ENCODE measurements at regions not wholly inside any gene's neighbourhood (a gene's known extent, or its start where the extent isn't known, plus 50 kb on each side); places are given as distances from the start of the nearest gene placed in this dataset.
"Not testable (repeated sequence)": the region's sequence is repeated elsewhere in the genome, so short reads cannot be mapped to it uniquely, and the experiment has no call there.

DNA sequence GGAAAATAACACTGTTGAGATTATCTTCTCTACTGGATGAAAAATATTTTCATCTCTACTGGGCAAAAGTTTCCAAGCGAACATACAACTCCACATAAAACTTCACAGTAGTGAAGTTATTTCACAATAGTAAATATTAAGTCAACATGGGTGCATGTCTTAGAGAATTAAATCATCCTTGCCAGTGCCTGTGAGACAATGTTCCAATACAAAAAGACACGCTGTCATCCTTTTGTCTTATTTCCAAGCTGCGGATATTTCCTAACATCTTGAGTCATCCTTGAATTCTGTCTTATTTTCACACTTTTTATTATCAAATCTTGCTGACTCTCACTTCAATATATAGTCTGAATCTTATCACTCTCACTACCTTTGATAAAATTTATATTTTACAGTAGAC lies 142.9 kb upstream of the KITLG start:
- H3K4me3 ChIP-seq (ENCODE audit: insufficient read depth, low read depth, low read length), result no peak overlapping the region
- 93% methylated on average over 2 of the region's 3 CpGs for WGBS, 2 experiments
- no peak overlapping the region for H3K27ac ChIP-seq (ENCODE audit: insufficient read depth, low read depth, low read length, poor library complexity, severe bottlenecking)
- no peaks in the 10 kb centered on the region for H3K27me3 ChIP-seq (ENCODE audit: control insufficient read depth, insufficient read depth, low read length, poor library complexity, severe bottlenecking)
- no peaks in the 10 kb centered on the region for H3K36me3 ChIP-seq (ENCODE audit: control insufficient read depth, insufficient read depth, low read length)
- H3K9me3 ChIP-seq (ENCODE audit: control insufficient read depth, low read length), result no peaks in the 10 kb centered on the region
- no peaks in the 10 kb centered on the region for H3K4me1 ChIP-seq (ENCODE audit: control insufficient read depth, insufficient read depth, low read length)

DNA sequence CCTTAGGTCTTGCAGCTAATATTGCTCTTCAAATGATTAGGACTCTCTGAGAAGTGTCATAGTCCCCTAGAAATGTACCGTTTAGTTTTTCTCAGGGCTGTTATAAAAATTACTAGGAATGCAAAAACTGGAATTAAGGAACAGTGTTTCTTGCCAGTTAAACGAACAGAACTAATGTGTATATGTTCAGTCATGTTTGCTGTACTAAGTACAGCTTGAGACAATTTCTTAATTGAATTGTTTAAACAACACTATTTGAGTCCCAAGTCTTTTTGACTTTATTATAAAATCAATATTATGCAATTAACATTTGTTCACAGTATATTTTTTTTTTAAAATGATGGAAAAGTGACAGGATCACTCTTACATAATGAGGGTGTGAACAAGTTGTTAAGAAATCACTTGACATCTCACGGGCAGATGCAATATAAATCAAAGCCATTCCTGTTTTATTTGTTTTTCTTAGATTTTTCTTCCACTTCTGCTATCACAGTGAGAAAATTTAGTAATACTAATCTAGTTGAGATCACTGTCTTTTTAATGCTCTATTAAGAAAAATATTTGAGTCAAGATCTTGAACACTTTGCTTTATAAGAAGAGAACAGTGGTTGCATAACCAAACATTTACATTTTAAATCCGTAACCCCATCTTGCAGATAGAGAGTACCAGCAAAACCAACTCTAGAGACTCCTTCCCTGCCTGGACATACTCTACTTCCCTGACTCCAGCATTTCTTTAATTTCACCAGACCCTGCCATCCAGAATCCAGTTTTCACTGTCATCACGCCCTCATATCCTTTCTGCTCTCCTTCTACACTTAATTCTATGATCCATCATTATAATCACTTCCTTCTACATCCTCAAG lies 140.7 kb upstream of the KITLG start:
- H3K4me1 ChIP-seq (ENCODE audit: control insufficient read depth, insufficient read depth, low read length), result no peaks in the 10 kb centered on the region
- 90 to 95% methylated on average over 4 to 5 of the region's 5 CpGs for WGBS, 2 experiments
- H3K27me3 ChIP-seq (ENCODE audit: control insufficient read depth, insufficient read depth, low read length, poor library complexity, severe bottlenecking), result no peaks in the 10 kb centered on the region

DNA sequence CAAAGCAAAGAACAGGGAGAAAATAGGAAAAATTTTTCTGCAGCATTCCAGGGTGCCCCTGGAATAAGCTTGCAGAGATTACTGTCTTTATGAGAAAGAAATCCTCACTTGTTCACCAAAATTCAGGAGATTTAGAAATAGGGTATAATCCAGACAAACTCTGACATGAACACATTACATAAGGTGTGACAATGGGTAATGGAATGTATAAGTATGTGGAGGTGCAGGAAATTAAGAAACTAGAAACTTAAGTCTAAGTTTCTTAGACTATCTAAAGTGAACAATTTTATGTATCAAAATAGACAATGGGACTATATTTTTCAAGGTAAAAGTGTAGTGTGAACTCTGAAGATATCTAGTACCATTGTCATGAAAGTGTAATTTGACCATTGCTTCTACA lies 140.0 kb upstream of the KITLG start:
- Histone ChIP-seq H3K27me3 (ENCODE audit: control insufficient read depth, insufficient read depth, low read length, poor library complexity, severe bottlenecking) (no peaks in the 10 kb centered on the region), H3K9me3 (ENCODE audit: control insufficient read depth, low read length) (no peaks in the 10 kb centered on the region), H3K36me3 (ENCODE audit: control insufficient read depth, insufficient read depth, low read length) (no peaks in the 10 kb centered on the region), H3K27ac (ENCODE audit: insufficient read depth, low read depth, low read length, poor library complexity, severe bottlenecking) (no peak overlapping the region), H3K4me1 (ENCODE audit: control insufficient read depth, insufficient read depth, low read length) (no peaks in the 10 kb centered on the region), H3K4me3 (ENCODE audit: insufficient read depth, low read depth, low read length) (no peak overlapping the region)

More for the DNA sequence above, 140.7 kb upstream of the KITLG start:
- H3K27ac ChIP-seq (ENCODE audit: insufficient read depth, low read depth, low read length, poor library complexity, severe bottlenecking), result no peak overlapping the region
- H3K36me3 ChIP-seq (ENCODE audit: control insufficient read depth, insufficient read depth, low read length), result no peaks in the 10 kb centered on the region
- H3K4me3 ChIP-seq (ENCODE audit: insufficient read depth, low read depth, low read length), result no peak overlapping the region
- no peaks in the 10 kb centered on the region for H3K9me3 ChIP-seq (ENCODE audit: control insufficient read depth, low read length)

DNA sequence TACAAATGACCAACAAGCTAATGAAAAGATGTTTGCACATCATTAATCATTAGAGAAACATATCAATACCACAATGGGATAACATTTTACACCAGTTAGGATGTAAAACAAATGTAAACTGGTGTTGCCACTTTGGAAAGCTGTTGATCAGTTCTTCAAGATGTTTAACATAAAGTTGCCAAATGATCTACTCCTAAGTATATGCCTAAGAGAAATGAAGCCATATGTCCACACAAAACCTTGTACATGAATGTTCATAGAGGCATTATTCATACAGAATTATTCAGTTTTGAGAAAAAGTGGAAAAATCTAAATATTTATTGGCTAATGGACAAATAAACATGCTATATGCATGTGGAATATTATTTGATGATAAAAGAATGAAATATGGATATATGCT lies 136.9 kb upstream of the KITLG start:
- Histone ChIP-seq H3K4me1 (ENCODE audit: control insufficient read depth, insufficient read depth, low read length) (no peaks in the 10 kb centered on the region), H3K4me3 (ENCODE audit: insufficient read depth, low read depth, low read length) (no peak overlapping the region), H3K27ac (ENCODE audit: insufficient read depth, low read depth, low read length, poor library complexity, severe bottlenecking) (no peak overlapping the region), H3K36me3 (ENCODE audit: control insufficient read depth, insufficient read depth, low read length) (no peaks in the 10 kb centered on the region), H3K9me3 (ENCODE audit: control insufficient read depth, low read length) (no peaks in the 10 kb centered on the region), H3K27me3 (ENCODE audit: control insufficient read depth, insufficient read depth, low read length, poor library complexity, severe bottlenecking) (no peaks in the 10 kb centered on the region)

DNA sequence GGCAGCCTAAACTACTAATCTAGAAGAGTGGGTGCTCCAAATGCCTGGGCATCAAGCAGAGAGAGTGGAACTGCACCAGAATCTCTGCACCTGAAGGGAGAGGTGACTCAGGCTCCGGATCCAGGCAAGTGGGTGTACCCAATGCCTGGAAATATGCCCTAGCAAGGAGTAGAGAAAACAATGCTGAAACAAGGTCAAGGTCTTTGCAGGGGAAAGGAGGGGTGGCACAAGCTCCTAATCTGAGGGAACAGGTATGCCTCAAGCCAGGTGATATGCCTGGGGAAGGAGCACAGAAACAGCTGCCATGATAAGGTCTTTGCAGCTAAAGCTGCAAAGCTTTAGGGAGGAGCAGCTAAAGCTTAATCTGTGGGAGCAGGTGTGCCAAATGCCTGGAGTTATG lies 136.0 kb upstream of the KITLG start:
- Histone ChIP-seq H3K27me3 (ENCODE audit: control insufficient read depth, insufficient read depth, low read length, poor library complexity, severe bottlenecking) (no peaks in the 10 kb centered on the region), H3K36me3 (ENCODE audit: control insufficient read depth, insufficient read depth, low read length) (no peaks in the 10 kb centered on the region), H3K4me3 (ENCODE audit: insufficient read depth, low read depth, low read length) (no peak overlapping the region), H3K4me1 (ENCODE audit: control insufficient read depth, insufficient read depth, low read length) (no peaks in the 10 kb centered on the region), H3K9me3 (ENCODE audit: control insufficient read depth, low read length) (no peaks in the 10 kb centered on the region), H3K27ac (ENCODE audit: insufficient read depth, low read depth, low read length, poor library complexity, severe bottlenecking) (no peak overlapping the region)
- WGBS, 2 experiments, result 88 to 94% methylated on average over 1 of the region's 1 CpG

DNA sequence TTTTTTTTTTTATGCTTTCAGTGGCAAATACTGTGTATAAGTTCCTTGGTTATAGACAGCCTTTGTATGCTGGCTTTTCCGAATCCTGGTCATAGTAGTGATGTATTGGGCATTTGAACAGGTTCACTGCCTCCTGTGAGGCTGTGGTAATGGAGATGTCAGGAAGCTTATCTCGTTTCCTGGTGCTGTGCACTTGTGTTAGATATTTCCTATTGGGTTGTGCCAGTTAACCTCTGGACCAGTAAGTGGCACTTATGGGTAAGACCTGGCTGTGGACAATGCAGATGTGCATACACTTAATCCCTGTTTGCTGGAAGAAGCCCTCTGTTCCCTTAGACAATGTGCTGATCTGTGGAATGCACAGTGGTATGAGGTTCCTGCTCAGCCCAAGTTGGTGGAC lies 135.4 kb upstream of the KITLG start:
- no peaks in the 10 kb centered on the region for H3K4me1 ChIP-seq (ENCODE audit: control insufficient read depth, insufficient read depth, low read length)
- 93 to 99% methylated on average over 2 of the region's 2 CpGs for WGBS, 2 experiments
- no peak overlapping the region for H3K27ac ChIP-seq (ENCODE audit: insufficient read depth, low read depth, low read length, poor library complexity, severe bottlenecking)
- H3K27me3 ChIP-seq (ENCODE audit: control insufficient read depth, insufficient read depth, low read length, poor library complexity, severe bottlenecking), result no peaks in the 10 kb centered on the region
- H3K36me3 ChIP-seq (ENCODE audit: control insufficient read depth, insufficient read depth, low read length), result no peaks in the 10 kb centered on the region
- no peaks in the 10 kb centered on the region for H3K9me3 ChIP-seq (ENCODE audit: control insufficient read depth, low read length)
- H3K4me3 ChIP-seq (ENCODE audit: insufficient read depth, low read depth, low read length), result no peak overlapping the region

DNA sequence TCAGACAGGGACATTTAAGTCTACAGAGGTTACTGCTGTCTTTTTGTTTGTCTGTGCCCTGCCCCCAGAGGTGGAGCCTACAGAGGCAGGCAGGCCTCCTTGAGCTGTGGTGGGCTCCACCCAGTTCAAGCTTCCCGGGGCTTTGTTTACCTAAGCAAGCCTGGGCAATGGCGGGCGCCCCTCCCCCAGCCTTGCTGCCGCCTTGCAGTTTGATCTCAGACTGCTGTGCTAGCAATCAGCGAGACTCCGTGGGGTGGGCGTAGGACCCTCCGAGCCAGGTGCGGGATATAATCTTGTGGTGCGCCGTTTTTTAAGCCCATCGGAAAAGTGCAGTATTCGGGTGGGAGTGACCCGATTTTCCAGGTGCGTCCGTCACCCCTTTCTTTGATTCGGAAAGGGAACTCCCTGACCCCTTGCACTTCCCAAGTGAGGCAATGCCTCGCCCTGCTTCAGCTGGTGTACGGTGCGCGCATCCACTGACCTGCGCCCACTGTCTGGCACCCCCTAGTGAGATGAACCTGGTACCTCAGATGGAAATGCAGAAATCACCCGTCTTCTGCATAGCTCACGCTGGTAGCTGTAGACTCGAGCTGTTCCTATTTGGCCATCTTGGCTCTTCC lies 134.1 kb upstream of the KITLG start:
- not testable (repeated sequence) for H3K4me1 ChIP-seq (ENCODE audit: control insufficient read depth, insufficient read depth, low read length); H3K36me3 ChIP-seq (ENCODE audit: control insufficient read depth, insufficient read depth, low read length); H3K4me3 ChIP-seq (ENCODE audit: insufficient read depth, low read depth, low read length); H3K27me3 ChIP-seq (ENCODE audit: control insufficient read depth, insufficient read depth, low read length, poor library complexity, severe bottlenecking); H3K27ac ChIP-seq (ENCODE audit: insufficient read depth, low read depth, low read length, poor library complexity, severe bottlenecking); H3K9me3 ChIP-seq (ENCODE audit: control insufficient read depth, low read length)
- WGBS, 2 experiments, result 92 to 93% methylated on average over 25 of the region's 25 CpGs

DNA sequence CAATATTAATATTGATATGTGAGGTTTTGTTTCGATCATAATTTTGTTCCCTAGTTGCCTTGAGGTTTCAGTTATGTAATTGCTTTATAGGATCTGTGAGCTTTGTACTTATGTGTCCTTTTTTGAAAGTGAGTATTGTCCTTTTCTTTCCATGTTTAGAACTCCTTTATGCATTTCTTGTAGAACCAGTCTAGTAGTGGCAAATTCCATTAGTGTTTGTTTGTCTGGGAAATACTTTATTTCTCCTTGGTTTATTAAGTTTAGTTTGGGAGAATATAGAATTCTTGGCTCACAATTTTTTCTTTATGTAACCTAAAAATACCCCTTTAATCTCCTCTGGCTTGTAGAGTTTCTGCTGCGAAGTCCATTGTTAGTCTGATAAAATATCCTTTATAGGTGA lies 127.5 kb upstream of the KITLG start:
- H3K36me3 ChIP-seq (ENCODE audit: control insufficient read depth, insufficient read depth, low read length), result no peaks in the 10 kb centered on the region
- no peak overlapping the region for H3K4me3 ChIP-seq (ENCODE audit: insufficient read depth, low read depth, low read length)
- H3K27me3 ChIP-seq (ENCODE audit: control insufficient read depth, insufficient read depth, low read length, poor library complexity, severe bottlenecking), result no peaks in the 10 kb centered on the region
- no peaks in the 10 kb centered on the region for H3K9me3 ChIP-seq (ENCODE audit: control insufficient read depth, low read length)
- 90 to 100% methylated on average over 2 of the region's 2 CpGs for WGBS, 2 experiments
- no peaks in the 10 kb centered on the region for H3K4me1 ChIP-seq (ENCODE audit: control insufficient read depth, insufficient read depth, low read length)
- H3K27ac ChIP-seq (ENCODE audit: insufficient read depth, low read depth, low read length, poor library complexity, severe bottlenecking), result no peak overlapping the region

DNA sequence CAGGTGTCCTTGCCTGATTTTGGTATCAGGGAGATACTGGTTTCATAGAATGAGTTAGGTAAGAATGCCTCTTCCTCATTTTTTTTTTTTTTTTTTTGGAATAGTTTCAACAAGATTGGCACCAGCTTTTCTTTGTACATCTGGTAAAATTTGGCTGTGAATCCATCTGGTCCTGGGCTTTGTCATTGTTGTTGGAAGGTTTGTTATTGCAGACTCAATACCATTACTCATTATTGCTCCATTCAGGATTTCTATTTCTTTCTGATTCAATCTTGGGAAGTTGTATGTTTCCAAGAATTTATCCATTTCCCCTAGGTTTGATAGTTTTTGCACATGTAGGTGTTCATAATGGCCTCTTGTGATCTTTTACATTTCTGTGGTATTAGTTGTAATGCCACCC lies 126.0 kb upstream of the KITLG start:
- H3K4me1 ChIP-seq (ENCODE audit: control insufficient read depth, insufficient read depth, low read length), result no peaks in the 10 kb centered on the region
- no peaks in the 10 kb centered on the region for H3K9me3 ChIP-seq (ENCODE audit: control insufficient read depth, low read length)
- no peaks in the 10 kb centered on the region for H3K36me3 ChIP-seq (ENCODE audit: control insufficient read depth, insufficient read depth, low read length)
- H3K27me3 ChIP-seq (ENCODE audit: control insufficient read depth, insufficient read depth, low read length, poor library complexity, severe bottlenecking), result no peaks in the 10 kb centered on the region
- H3K27ac ChIP-seq (ENCODE audit: insufficient read depth, low read depth, low read length, poor library complexity, severe bottlenecking), result no peak overlapping the region
- H3K4me3 ChIP-seq (ENCODE audit: insufficient read depth, low read depth, low read length), result no peak overlapping the region

DNA sequence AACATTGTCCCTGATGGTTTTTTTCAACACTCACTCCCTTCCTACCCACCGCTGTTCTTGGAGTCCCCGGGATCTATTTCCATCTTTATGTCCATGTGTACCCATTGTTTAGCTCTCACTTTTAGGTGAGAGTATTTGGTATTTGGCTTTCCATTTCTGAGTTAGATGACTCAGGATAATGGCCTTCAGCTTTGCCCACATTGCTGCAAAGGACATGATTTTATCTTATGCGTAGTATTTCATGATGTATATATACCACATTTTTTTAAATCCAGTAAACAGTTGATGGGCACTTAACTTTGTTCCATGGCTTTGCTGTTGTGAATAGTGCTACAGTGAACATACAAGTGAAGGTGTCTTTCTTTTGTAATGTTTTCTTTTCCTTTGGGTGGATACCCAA lies 123.5 kb upstream of the KITLG start:
- H3K27me3 ChIP-seq (ENCODE audit: control insufficient read depth, insufficient read depth, low read length, poor library complexity, severe bottlenecking), result no peaks in the 10 kb centered on the region
- no peaks in the 10 kb centered on the region for H3K36me3 ChIP-seq (ENCODE audit: control insufficient read depth, insufficient read depth, low read length)
- no peaks in the 10 kb centered on the region for H3K9me3 ChIP-seq (ENCODE audit: control insufficient read depth, low read length)
- H3K4me1 ChIP-seq (ENCODE audit: control insufficient read depth, insufficient read depth, low read length), result no peaks in the 10 kb centered on the region
- H3K4me3 ChIP-seq (ENCODE audit: insufficient read depth, low read depth, low read length), result no peak overlapping the region
- no peak overlapping the region for H3K27ac ChIP-seq (ENCODE audit: insufficient read depth, low read depth, low read length, poor library complexity, severe bottlenecking)
- 96 to 100% methylated on average over 2 of the region's 3 CpGs for WGBS, 2 experiments
